D341Med (cell line): ENCODE measurements at regions not wholly inside any gene's neighbourhood (a gene's known extent, or its start where the extent isn't known, plus 50 kb on each side); places are given as distances from the start of the nearest gene placed in this dataset.
A peak's percentile ranks its signal among the peaks of the same experiment; 100 is the strongest.

Experiments
- DNase-seq: peaks from one replicate; pipeline ENCODE4 v3.0.0; 2012; ENCODE audit warnings: low spot score

DNA sequence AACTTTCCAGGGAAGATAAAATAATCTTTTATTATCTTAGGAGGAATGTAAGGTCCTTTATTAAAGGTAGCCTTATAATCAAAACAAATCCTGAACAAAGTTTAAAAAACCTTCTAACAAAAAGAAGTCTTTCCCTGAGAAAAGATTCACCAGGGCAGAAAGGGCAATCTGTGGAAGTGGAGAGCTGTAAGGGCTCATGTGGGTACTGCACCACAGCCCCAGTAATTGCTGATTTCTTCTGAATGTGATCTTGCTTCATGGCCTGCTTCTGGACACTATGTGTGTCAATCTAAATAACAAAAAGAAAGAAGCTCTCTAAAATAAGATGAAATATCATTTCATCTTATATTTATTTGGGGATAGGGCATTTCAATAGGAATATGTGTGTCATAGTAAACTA is 1501.6 kb downstream of the OTOL1 start:
- DNase-seq: no peak

DNA sequence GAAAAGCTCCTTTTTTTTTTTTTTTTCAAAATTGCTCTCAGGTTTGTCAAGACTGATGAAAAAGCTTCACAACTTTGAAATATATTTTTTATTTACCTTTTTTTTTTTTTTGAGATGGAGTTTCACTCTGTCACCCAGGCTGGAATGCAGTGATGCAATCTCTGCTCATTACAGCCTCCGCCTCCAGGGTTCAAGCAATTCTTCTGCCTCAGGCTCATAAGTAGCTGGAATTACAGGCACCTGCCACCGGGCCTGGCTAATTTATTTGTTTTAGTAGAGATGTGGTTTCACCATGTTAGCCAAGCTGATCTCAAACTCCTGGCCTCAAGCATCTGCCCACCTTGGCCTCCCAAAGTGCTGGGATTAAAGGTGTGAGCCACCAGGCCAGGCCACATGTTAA is 1515.0 kb downstream of the OTOL1 start:
- DNase-seq: no peak

DNA sequence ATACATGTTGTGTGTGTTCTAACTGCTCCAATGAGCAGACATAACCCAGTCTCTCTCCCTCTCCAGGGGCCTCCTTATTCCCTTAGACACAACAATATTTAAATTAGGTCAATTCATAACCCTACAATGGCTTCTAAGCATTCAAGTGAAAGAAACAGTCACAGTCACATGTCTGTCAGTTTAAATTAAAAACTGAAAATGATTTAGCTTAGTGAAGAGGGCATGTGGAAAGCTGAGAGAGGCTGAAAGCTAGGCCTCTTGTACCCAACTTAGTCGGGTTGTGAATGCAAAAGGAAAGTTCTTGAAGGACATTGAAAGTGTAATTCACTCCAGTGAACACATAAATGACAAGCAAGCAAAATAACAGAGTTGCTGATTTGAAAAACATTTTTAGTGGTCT is 1519.6 kb downstream of the OTOL1 start:
- no peak for DNase-seq

DNA sequence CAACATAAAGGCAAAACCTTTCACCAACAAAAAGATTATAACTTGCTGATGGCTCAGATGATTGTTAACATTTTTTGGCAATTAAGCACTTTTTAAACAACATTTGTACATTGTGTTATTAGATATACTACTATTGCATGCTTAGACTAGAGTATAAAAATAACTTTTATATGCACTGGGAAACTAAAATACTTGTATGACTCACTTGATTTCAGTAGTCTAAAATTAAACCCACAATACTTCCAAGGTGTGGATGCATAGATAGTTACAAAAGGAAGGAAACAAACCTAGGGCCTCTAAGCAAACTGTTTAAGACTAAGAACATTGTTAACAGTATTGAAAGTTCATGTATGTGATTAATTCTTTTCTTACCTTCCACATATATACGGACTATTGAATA is 1521.5 kb downstream of the OTOL1 start:
- no peak for DNase-seq

DNA sequence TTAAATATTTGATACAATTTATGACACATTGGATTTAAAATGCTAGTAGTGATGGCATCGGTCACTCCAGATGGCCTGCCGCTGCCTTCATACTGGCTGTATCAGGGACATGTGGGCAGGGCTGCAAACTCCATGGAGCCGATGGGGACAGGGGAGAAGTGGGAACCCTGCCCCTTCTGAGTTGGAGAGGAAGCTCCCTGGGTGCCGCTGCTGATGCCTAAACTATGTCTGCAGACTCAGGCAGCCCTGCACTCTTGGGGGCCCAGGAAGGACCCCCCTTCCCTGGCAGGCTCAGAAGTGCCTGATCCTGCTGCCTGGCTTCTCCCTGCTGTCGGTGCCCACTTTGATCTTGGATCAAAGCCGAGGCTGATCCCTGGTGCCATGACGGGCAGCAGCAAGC is 1522.1 kb downstream of the OTOL1 start:
- no peak for DNase-seq

DNA sequence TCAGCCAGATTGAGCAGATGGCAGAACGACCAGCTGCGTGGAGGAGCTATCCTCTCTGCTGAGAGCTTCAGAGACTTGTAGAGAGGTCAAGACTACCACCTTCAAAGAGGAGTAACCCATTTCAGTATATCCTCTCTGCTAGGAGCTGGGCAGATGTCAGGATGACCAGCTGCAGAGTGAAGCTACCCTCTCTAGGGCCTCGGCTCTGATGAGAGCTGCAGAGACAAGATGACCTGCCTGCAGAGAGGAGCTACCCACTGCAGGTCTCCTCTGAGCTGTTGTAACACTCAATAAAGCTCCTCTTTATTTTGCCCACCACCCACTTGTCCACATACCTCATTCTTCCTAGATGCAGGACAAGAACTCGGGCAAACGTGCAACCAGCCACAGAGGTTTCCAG is 1522.7 kb downstream of the OTOL1 start:
- DNase-seq: no peak

DNA sequence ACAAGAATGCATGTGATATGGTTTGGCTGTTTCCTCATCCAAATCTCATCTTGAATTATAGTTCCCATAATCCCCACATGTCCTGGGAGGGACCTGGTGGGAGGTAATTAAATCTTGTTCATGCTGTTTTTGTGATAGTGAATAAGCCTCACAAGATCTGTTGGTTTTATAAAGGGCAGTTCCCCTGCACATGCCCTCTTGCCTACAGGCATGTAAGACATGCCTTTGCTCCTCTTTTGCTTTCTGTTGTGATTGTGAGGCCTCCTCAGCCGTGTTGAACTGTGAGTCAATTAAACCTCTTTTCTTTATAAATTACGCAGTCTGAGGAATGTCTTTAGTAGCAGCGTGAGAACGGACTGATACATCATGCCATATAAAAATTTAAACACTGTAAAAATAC is 1537.0 kb downstream of the OTOL1 start:
- DNase-seq: no peak

DNA sequence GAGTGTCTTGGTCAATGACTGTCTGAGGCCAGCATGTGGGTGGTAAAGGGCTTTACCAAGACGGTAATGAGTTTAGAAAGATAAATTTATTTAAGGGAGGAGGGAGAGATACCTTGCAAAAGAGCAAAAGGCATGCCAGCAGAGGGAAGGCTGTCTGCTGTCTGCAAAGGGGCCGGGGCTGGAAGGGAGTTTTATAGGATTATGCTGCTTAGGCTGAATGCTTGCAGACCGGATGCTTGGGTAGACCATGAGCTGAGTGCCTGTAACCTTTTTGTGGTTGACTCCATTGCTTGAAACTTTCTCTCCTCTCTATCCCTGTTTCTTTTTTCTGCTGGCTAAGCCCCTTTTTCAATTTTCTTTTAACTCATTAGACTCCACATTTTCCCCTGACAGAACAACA is 1543.0 kb downstream of the OTOL1 start:
- DNase-seq: no peak

DNA sequence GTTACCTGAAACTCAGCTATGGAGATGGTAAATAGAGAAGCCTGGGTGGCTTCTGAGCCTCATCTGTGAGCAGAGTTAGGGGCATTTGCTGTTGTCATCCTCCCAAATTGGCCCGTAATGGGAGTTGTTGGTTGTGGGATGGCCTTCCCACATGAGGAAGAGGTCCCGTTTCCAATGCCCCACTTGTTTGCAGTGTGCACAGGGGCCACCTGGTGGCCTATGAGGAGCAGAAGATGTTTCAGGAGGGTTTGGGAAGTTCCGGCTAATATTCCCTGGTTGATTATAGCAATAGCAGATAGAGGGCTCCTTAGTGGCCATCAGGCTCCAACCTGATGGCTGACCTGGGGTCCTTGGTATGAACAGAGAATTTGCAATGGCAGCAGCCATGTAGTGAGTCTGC is 1546.5 kb downstream of the OTOL1 start:
- peak; percentile 42 for DNase-seq

DNA sequence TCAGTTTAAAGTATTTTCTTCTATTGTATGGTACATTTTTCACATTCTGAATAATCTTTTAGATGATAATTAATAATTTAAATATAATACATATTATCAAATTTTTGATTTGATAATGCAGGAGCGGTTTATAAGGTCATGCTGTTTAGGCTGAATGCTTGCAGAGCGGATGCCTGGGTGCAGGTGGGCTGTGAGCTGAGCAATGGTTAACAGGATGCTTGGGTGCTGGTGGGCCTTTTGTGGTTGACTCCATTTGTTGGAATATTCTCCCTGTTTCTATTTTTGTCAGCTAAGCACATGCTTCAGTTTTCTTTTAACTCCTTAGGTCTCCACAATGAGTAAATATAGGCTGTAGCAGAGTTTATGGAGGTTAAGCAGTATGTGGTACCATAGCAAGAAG is 1549.3 kb downstream of the OTOL1 start:
- DNase-seq: no peak

DNA sequence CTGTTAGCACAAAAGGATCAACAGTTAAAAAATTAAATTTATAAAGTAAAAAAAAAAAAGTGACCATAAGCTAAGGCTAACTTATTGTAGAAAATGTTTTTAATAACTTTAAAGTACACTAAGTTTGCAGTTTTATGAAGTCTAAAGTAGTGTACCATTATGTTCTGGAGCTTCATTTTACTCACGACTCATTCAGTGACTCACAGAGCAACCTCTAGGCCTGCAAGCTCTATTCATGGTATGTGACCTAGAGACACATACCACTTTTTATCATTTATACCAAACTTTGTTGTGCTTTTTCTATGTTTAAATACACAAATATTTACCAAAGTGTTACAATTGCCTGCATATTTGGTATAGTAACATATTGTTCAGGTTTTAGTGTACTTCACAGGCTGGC is 1552.3 kb downstream of the OTOL1 start:
- DNase-seq: no peak

DNA sequence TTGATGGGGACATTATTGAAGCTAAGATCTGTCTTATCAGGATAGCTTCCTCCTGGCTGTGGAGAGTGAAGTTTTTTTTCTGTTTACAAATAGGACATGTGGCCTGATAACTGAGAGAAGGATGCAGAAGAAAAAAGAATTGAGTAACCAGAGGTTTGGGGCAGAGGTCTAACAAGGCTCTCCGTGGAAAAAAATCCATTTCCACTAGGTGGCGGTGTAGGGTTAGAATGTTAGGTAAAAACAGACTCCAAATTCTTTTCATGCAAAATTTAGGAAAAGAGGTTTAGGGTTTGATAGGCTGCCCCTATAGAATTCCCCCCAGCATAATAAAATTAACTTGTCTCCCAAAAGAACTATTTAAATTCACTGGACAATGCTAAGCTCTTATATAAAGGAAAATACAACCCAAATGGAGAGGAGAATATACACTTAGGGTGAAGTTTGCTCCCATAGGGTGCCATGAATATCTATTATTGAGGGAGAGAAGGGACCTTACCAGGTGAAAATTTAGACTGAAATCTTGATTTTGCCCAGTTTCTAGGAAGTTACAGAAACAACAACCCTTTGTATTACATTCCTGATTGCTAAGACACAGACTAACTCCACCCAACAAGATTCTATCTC is 1560.4 kb downstream of the OTOL1 start:
- peak; percentile 53 for DNase-seq

DNA sequence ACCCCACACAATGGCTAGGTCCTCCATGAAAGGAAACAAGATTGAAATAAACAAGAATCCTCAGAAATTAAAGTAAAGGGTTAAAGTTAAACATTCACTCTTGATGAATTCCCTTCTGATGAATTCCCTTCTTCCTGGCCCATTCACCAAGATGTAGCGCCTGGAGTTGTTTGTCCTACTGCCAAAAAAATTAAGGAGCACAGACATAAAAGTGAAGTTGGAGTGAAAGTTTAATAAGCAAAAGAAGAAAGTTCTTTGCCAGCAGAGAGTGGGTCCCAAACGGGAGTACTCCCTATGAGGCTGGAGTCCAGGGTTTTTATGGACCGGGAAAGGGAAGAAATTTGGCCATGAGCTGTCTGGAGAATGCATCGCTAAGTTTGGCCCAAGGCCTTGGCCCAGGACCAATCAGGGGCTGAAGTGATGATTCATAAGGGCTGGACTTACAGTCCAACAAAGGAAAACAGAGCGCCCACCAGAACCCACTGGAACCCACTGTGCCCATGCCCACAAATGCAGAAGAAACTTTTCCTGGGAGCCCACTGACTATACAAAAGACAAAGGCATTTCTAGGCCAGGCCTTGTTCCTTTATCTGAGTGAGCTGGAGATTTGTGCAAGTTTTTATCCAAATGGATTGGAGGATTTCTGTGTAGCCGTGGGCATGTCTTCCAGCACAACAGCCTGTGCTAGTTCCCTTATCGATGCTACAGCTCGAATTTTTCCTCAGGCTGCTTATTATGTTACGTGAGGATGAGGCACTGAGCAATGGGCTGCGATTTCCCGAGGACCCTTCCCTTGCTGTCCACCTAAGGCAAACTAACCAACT is 1561.6 kb downstream of the OTOL1 start:
- DNase-seq: no peak

DNA sequence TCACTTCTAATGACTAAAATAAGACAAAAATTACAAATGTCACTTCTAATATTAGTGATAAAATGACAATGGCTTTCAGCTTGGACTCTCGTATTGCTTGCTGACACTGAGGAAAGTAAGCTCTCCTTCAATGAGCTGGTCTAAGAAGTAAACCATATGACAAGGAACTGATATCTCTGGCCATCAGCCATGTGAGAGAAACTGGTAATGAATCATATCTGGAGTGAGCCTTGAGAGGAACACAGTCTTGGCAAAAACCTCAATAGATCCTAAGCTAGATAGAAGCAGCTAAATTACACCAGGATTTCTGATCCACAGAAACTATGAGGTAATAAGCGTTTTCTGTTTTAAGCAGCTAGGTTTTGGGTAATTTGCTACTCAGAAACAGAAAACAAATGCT is 1575.1 kb downstream of the OTOL1 start:
- no peak for DNase-seq
